Lung (tissue), 11 donors: ENCODE measurements at regions not wholly inside any gene's neighbourhood (a gene's known extent, or its start where the extent isn't known, plus 50 kb on each side); places are given as distances from the start of the nearest gene placed in this dataset.

Source experiments
- ATAC-seq: fragments of 200-7000 bp; cut with Tn5 transposase; one replicate; pipeline ENCODE4 v1.9.1; 2020; ENCODE audit warnings: moderate number of reproducible peaks; ENCODE audit not compliant: insufficient read depth, low FRiP score
- DNase-seq, 3 donors: peaks; one replicate each; pipeline ENCODE4 v3.0.0-alpha.2; 2013 to 2017
- H3K27ac ChIP-seq, 2 donors: one replicate each; pipeline ENCODE4 v1.5.1; 2013; ENCODE audit warnings: mild to moderate bottlenecking in 2 of 2, moderate library complexity in 2 of 2, control low read depth in 1 of 2, inconsistent platforms in 1 of 2, low read depth in 1 of 2, low read length in 1 of 2
- H3K27me3 ChIP-seq, 3 donors: one replicate each; pipeline ENCODE4 v1.5.1; 2013; ENCODE audit warnings: low read length in 2 of 3; ENCODE audit not compliant: control insufficient read depth in 3 of 3, insufficient read depth in 3 of 3
- H3K36me3 ChIP-seq, 4 donors: one replicate each; pipeline ENCODE4 v1.5.1; 2013; ENCODE audit warnings: low read length in 4 of 4, mild to moderate bottlenecking in 1 of 4, moderate library complexity in 1 of 4; ENCODE audit not compliant: control insufficient read depth in 4 of 4, insufficient read depth in 4 of 4
- H3K4me1 ChIP-seq, 5 donors: one replicate each; pipeline ENCODE4 v1.5.1; 2013; ENCODE audit warnings: low read length in 5 of 5, mild to moderate bottlenecking in 2 of 5, moderate library complexity in 1 of 5; ENCODE audit not compliant: control insufficient read depth in 5 of 5, insufficient read depth in 5 of 5
- H3K4me3 ChIP-seq: one replicate; pipeline ENCODE4 v1.5.1; 2013; ENCODE audit warnings: mild to moderate bottlenecking, control low read depth, moderate library complexity
- H3K9ac ChIP-seq, 2 donors: one replicate each; pipeline ENCODE4 v1.5.1; 2013; ENCODE audit warnings: low read length in 2 of 2, control low read depth in 1 of 2; ENCODE audit not compliant: insufficient read depth in 1 of 2
- H3K9me3 ChIP-seq, 4 donors: one replicate each; pipeline ENCODE4 v1.5.1; 2013; ENCODE audit warnings: low read length in 3 of 4, mild to moderate bottlenecking in 1 of 4, moderate library complexity in 1 of 4; ENCODE audit not compliant: control insufficient read depth in 4 of 4, insufficient read depth in 3 of 4
- WGBS, 2 donors: extraction: QIAGEN DNeasy Blood & Tissue Kit; methylation state at CpG; one replicate each; pipeline ENCODE4 v1.1.7; 2013; 5-methylcytosine and 5-hydroxymethylcytosine counted together
- TF ChIP-seq, protein P1 (sequence below): IDR thresholded peaks from 2 replicates; pipeline ENCODE4 v1.5.1; 2012; ENCODE audit warnings: mild to moderate bottlenecking; ENCODE audit errors: control extremely low read depth, extremely low read depth
- donor health status: control.
- donor health status: control.
- donor health status: Bipolar disorder and iron deficiency.
- donor health status: healthy.
- donor health status: DM: yes; HTN: yes; CAD: no.

DNA sequence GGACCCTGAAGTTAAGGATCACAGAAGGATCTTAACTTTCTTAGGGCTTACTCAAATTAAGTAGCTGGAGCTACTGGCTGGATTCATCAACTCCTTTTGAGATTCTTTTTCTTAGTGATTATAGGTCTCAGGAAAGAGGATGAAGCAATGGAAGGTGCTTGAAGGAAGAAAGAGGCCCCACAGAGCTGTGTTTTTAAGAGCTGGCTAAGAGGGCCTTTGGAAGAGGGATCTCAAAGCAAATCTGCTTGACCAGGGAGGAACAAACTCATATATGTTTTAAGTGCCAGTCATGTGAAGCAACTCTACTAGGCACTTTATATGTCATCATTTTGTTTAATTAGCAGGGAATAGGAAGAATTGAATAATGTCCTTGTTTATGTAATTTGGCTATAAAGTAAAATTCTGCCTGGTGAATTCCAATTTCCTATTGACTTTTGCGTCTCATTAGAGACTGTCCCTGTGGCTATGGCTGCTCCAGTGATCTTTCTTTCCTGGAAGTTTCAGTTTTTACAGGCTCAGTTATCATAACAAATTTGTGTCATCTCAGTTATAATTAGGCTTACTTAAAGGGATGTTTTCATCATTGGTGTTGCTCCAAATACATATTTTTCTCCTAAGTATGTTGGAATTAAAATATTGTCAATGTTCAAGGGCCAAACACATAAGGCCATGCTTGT is 222.8 kb upstream of the CITED2 start:
- no peak overlapping the region for H3K4me3 ChIP-seq
- no peak for DNase-seq

DNA sequence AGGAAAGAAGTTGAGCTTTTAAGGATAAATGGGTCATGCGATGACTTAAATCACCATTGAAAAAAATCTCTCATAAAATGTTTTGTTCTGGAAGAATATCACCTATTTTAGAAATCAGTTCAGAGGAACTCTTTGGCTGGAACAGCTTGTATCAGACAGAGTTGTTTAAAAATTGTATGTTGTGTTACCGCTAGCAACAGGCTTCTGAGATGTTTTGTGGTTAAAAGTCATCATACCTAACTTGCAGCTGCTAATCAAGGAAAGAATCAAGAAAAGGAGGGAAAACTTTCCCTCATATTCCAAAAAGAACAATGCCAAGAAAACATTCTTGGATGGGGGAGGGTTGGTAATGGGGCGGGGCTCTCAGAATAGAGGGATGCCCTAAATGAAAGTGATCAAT is 220.7 kb upstream of the CITED2 start:
- ATAC-seq (no peak), DNase-seq (peak in 2 of 3 donors; percentile 46)
- no peak overlapping the region for H3K9ac ChIP-seq
- H3K9me3 ChIP-seq, result no peaks in the 10 kb centered on the region
- no peaks in the 10 kb centered on the region for H3K27me3 ChIP-seq
- TF ChIP-seq, protein P1, sequence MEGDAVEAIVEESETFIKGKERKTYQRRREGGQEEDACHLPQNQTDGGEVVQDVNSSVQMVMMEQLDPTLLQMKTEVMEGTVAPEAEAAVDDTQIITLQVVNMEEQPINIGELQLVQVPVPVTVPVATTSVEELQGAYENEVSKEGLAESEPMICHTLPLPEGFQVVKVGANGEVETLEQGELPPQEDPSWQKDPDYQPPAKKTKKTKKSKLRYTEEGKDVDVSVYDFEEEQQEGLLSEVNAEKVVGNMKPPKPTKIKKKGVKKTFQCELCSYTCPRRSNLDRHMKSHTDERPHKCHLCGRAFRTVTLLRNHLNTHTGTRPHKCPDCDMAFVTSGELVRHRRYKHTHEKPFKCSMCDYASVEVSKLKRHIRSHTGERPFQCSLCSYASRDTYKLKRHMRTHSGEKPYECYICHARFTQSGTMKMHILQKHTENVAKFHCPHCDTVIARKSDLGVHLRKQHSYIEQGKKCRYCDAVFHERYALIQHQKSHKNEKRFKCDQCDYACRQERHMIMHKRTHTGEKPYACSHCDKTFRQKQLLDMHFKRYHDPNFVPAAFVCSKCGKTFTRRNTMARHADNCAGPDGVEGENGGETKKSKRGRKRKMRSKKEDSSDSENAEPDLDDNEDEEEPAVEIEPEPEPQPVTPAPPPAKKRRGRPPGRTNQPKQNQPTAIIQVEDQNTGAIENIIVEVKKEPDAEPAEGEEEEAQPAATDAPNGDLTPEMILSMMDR, result no peak
- peaks cover 0 to 19% (median 1%) of the 10 kb centered on the region in 5 donors for H3K4me1 ChIP-seq
- H3K27ac ChIP-seq, result no peak overlapping the region
- H3K36me3 ChIP-seq, result no peaks in the 10 kb centered on the region
- 87 to 93% methylated on average over 3 of the region's 3 CpGs for WGBS, 2 donors
- H3K4me3 ChIP-seq, result no peak overlapping the region

More for the DNA sequence above, 222.8 kb upstream of the CITED2 start:
- ATAC-seq, result no peak
- Histone ChIP-seq H3K9me3 (no peaks in the 10 kb centered on the region), H3K9ac (no peak overlapping the region), H3K27ac (peak overlapping the region; percentile 37 to 80), H3K36me3 (no peaks in the 10 kb centered on the region), H3K4me1 (peaks cover 0 to 19% (median 0%) of the 10 kb centered on the region in 5 donors), H3K27me3 (no peaks in the 10 kb centered on the region)
- WGBS, 2 donors, result 68 to 94% methylated on average over 1 of the region's 1 CpG
- TF ChIP-seq, protein P1, result no peak

DNA sequence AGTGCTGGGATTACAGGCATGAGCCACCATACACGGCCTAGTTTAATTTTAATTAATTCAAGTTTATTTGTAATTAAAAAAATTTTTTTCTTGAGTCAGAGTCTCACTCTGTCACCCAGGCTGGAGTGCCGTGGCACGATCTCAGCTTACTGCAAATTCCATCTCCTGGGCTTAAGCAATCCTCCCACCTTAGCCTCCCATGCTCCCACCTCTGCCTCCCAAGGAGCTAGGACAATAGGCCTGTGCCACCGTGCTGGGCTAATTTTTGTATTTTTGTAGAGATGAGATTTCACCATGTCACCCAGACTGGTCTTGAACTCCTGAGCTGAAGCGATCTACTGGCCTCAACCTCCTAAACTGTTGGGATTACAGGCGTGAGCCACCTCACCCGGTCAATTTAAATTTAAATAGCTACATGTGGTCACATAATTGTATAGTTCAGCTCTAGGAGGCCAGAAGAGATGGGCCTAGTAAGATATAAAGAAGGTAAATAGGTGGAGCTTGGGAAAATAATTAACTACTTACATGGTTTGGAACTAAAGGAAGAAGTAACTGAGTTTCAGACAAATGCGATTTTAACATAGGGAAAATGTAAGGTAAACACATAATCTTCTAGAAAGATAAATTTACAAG is 220.0 kb upstream of the CITED2 start:
- no peak overlapping the region for H3K9ac ChIP-seq
- WGBS, 2 donors, result 95 to 97% methylated on average over 8 of the region's 8 CpGs
- DNase-seq (no peak), ATAC-seq (no peak)
- no peaks in the 10 kb centered on the region for H3K9me3 ChIP-seq
- no peaks in the 10 kb centered on the region for H3K36me3 ChIP-seq
- H3K27me3 ChIP-seq, result no peaks in the 10 kb centered on the region
- no peak overlapping the region for H3K27ac ChIP-seq
- TF ChIP-seq, protein P1, result no peak
- H3K4me1 ChIP-seq, result peaks cover 0 to 20% (median 1%) of the 10 kb centered on the region in 5 donors
- H3K4me3 ChIP-seq, result no peak overlapping the region
